ENCODE measurements at regions not wholly inside any gene's neighbourhood (a gene's known extent, or its start where the extent isn't known, plus 50 kb on each side); places are given as distances from the start of the nearest gene placed in this dataset.

DNA sequence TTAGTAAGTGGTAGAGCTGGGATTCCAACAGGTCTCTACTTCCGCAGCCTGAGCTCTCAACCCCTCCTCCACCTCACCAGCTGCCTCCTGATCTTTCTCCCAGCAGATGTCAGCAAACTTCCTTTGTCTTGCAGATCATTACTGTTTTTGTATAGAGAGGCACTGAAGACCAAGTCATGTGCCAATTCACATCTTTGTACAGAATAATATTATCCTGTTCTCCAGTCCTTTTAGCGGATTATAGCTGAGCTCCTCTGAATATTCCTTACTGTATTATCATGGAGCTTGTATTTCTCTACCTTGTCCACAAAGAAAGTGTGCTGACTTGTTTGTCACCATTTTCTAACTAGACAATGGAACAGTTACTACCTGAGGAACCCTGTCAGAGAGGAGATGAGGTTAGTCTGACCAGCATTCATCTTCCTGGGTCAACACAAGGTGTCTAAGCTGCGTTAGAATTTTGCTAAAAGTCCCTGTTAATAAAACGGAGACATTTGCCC lies 142.3 kb upstream of the ARHGAP5 start:
- Histone ChIP-seq H3K79me1 (ENCODE audit: low read depth, low read length) (no peaks in the 10 kb centered on the region), H2BK120ac (replicated peaks; ENCODE audit: low read depth, low read length) (peak overlapping the region; percentile 88), H2BK5ac (ENCODE audit: low read depth, low read length) (peak overlapping the region; percentile 66; the same call in 1 of the 2 replicates), H3K18ac (ENCODE audit: extremely low read depth, low read length) (no peak overlapping the region), H2BK12ac (ENCODE audit: low read depth, low read length) (no peak overlapping the region), H3K14ac (ENCODE audit: insufficient read length) (no peak overlapping the region), H2BK20ac (ENCODE audit: low read length) (no peak overlapping the region; the same call in 1 of the 2 replicates), H2AK5ac (ENCODE audit: low read depth, low read length) (no peak overlapping the region), H3K23me2 (ENCODE audit: low read depth, low read length) (no peaks in the 10 kb centered on the region), H3K56ac (replicated peaks; ENCODE audit: insufficient read length, low read depth, low read length) (no peak overlapping the region), H3K4me1 (replicated peaks in 1 of 4; ENCODE audit: control insufficient read depth in 3 of 4, insufficient read depth in 4 of 4, low read length in 3 of 4) (peaks cover 0 to 9% (median 3%) of the 10 kb centered on the region in 4 experiments; a peak in 3 of 7 replicates), H4K91ac (replicated peaks; ENCODE audit: insufficient read length, low read length) (no peak overlapping the region), H3K27ac (ENCODE audit: low read depth, low read length) (no peak overlapping the region), H4K8ac (ENCODE audit: extremely low read depth, insufficient read depth, low read length) (no peak overlapping the region), H2AFZ (ENCODE audit: low read length) (no peak overlapping the region), H3K9me3 (ENCODE audit: insufficient read depth in 2 of 2, low read depth in 1 of 2, low read length in 1 of 2) (no peaks in the 10 kb centered on the region), H3K4ac (replicated peaks; ENCODE audit: insufficient read length, low read depth, low read length) (no peak overlapping the region), H2BK15ac (ENCODE audit: low read length) (no peak overlapping the region), H3K23ac (ENCODE audit: insufficient read length) (no peak overlapping the region), H4K20me1 (replicated peaks in 1 of 2; ENCODE audit: control insufficient read depth in 1 of 2, insufficient read depth in 2 of 2, low read length in 2 of 2) (no peaks in the 10 kb centered on the region), H3K36me3 (ENCODE audit: control insufficient read depth in 2 of 4, insufficient read depth in 4 of 4, low read length in 3 of 4) (no peaks in the 10 kb centered on the region), H3K27me3 (replicated peaks in 1 of 4; ENCODE audit: control insufficient read depth in 3 of 4, extremely low read depth in 1 of 4, insufficient read depth in 3 of 4, low read length in 3 of 4) (peaks cover 0 to 1% (median 0%) of the 10 kb centered on the region in 4 experiments; a peak in 2 of 7 replicates), H3K79me2 (ENCODE audit: control insufficient read depth in 1 of 2, insufficient read depth in 2 of 2, low read length in 2 of 2) (no peaks in the 10 kb centered on the region), H4K5ac (ENCODE audit: insufficient read length, low read depth, low read length) (no peak overlapping the region), H3K4me3 (ENCODE audit: extremely low read depth in 1 of 4, insufficient read depth in 2 of 4, low read depth in 3 of 4, low read length in 4 of 4) (peak overlapping the region in 1 of 4 experiments; percentile 44; a peak in 3 of 8 replicates), H3K9ac (replicated peaks in 1 of 4; ENCODE audit: extremely low read depth in 1 of 4, low read depth in 3 of 4, low read length in 3 of 4) (no peak overlapping the region; a peak in 1 of 7 replicates), H3K4me2 (ENCODE audit: insufficient read depth in 1 of 2, low read depth in 2 of 2, low read length in 2 of 2) (peak overlapping the region; percentile 33 to 54)
- POLR2A ChIA-PET (ENCODE audit: partially characterized antibody) = interaction anchor here (0.7 to 1.1 kb wide), 2 partner anchors 16 to 142 kb away, joined by 3 to 4 read pairs; no protein-coding TSS in a partner anchor
- DNase-seq (ENCODE audit: low read depth in 1 of 2, low spot score in 2 of 2) (no peak), FAIRE-seq (peak; percentile 90)
- 29% methylated on average over 4 of the region's 4 CpGs; no CpG with 5 or more reads in 1 of the 2 experiments for WGBS, 2 experiments (ENCODE audit: extremely low coverage in 1 of 2, insufficient coverage in 1 of 2, insufficient read length in 1 of 2, insufficient replicate concordance in 2 of 2, low coverage in 1 of 2, low lambda C conversion rate in 2 of 2, missing lambda C conversion rate in 1 of 2)
- CTCF ChIA-PET (ENCODE audit: partially characterized antibody) = interaction anchor here (0.6 to 5.4 kb wide), 15 partner anchors 9 to 329 kb away, joined by 3 to 38 read pairs (median 4); no protein-coding TSS in a partner anchor
- no peak for TF ChIP-seq TAF1 (IDR thresholded peaks at IDR 0.05; ENCODE audit: low read depth, low read length)
- TF ChIP-seq MAFK (IDR thresholded peaks at IDR 0.05; ENCODE audit: low read depth, low read length) = 0 out of 2 replicates have a peak, but pooled peaks have one; percentile 4
- no peak for TF ChIP-seq CREB1 (IDR thresholded peaks at IDR 0.05)
- no peak for TF ChIP-seq BACH1 (IDR thresholded peaks at IDR 0.05; ENCODE audit: low read length)
- peak; percentile 44; the same call in 1 of the 2 replicates for TF ChIP-seq POU5F1 (IDR thresholded peaks at IDR 0.05; ENCODE audit: low read depth, low read length)
- TF ChIP-seq JUND (IDR thresholded peaks at IDR 0.05; ENCODE audit: low read length) = no peak
- TF ChIP-seq SIN3A (conservative IDR thresholded peaks at IDR 0.05 in 1 of 2, IDR thresholded peaks at IDR 0.05 in 1 of 2; ENCODE audit: low read depth in 1 of 2, low read length in 2 of 2) = 0 out of 4 replicates have a peak, but pooled peaks have one; percentile 58 to 67
- peak in 1 of 2 experiments; percentile 80; a peak in 1 of 3 replicates for TF ChIP-seq EP300 (IDR thresholded peaks at IDR 0.05; ENCODE audit: borderline replicate concordance in 1 of 2, low read depth in 2 of 2, low read length in 2 of 2)
- peak; percentile 99 for TF ChIP-seq TCF12 (IDR thresholded peaks at IDR 0.05; ENCODE audit: low read depth, low read length)
- peak; percentile 35 to 61; a peak in 3 of 4 replicates for TF ChIP-seq RAD21 (IDR thresholded peaks at IDR 0.05 in 1 of 2, conservative IDR thresholded peaks at IDR 0.05 in 1 of 2; ENCODE audit: low read depth in 2 of 2, low read length in 2 of 2)
- TF ChIP-seq RBBP5 (IDR thresholded peaks at IDR 0.05; ENCODE audit: borderline replicate concordance, low read depth, low read length) = 0 out of 2 replicates have a peak, but pooled peaks have one; percentile 27
- no peak for TF ChIP-seq KDM1A (IDR thresholded peaks at IDR 0.05; ENCODE audit: borderline replicate concordance, low read length)

Measured in H1 (cell line).